ENCODE measurements at regions not wholly inside any gene's neighbourhood (a gene's known extent, or its start where the extent isn't known, plus 50 kb on each side); places are given as distances from the start of the nearest gene placed in this dataset.

DNA sequence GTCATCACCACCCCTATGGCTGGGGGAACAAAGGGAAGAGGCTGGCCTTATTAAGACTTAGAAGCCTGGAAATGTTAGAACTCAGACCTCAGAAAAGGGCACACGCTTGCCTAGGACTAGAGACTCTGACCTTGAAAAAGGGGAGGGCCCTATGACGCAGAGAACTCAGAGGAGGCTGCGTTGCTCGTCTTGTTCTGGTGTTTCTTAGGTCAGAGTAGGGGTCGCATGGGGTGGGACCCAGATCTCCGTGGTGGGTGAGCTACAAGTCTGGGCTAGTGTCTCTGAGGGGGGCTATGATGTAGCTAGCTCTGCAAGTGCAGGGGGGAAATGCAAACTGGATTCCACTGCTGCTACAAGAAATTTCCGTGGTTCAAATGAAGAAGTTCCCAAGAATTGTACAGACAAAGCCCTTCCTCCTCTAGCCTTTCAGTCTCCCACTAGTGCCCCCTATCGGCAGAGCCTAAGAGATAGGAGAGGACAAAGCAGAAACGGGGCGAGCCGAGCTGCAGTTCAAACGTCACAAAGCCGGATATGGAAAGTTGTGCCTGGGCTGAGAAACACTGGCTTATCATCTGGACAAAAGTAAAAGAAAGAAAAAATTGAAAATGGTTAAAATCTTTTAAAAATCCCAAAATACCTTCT lies 392.9 kb upstream of the ROBO2 start:
- no peak for DNase-seq

DNA sequence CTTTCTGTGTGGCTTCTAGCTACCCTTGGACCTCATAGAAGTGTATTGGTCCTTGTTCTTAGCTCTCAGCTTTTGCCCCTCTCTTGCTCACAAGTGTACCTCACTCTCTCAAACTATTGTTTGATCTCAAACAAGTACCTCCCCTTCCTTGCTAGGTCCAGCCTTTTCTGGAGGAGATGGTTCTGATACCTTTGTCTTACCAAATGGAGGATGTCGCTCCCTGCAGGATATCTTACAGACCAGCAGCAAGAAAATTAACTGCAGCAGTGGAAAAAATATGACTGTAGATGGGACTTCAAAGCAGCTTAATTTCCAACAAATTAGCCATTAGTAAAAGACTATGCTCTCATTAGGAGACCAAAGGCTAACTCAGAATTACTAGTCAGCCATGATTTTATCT lies 388.1 kb upstream of the ROBO2 start:
- no peak for DNase-seq

DNA sequence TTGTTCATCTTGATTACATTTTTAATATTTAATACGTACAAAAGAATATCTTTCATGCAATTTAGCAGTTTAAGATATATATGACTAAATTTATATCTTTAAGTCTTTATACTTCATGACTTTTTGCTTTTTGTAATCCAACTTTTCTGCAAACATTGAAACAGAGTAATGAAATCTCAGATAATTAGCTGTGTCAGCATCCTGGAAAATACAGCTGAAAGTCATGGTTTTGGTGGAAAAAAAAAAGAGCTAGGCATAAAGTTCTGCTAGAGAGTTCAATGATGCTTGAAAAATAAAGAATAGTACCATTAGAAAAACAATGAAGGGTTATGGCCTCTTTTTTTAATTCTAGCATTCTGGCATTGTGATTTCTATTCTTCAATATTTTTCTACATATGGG lies 387.4 kb upstream of the ROBO2 start:
- no peak for DNase-seq

DNA sequence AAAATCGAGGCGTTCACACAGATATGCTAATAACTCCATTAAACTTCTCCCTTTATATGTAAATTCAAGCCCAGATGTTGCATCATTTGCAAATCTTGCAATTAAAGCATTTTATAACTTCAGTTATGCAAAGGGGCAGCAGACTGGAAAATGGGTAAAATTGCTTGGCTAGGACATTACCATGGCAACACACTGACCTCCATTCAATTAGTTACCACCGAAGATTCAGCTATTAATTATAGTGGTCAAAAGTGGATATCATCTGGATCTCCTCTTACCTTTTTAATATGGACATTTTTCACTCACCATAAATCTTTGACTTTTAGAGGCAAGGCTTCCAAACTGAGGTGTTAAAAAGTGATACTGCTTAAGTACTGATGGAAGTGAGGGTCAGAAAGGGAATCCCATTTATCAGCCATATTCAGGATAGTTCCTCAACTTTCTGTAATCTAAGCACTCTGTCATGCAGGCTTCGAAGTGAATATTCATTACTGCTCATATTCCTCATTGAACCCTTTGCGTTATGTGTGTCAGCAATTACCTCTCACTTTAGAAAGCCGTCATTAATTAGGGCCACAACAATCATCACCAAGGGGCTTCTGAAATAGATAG lies 386.2 kb upstream of the ROBO2 start:
- DNase-seq = no peak

DNA sequence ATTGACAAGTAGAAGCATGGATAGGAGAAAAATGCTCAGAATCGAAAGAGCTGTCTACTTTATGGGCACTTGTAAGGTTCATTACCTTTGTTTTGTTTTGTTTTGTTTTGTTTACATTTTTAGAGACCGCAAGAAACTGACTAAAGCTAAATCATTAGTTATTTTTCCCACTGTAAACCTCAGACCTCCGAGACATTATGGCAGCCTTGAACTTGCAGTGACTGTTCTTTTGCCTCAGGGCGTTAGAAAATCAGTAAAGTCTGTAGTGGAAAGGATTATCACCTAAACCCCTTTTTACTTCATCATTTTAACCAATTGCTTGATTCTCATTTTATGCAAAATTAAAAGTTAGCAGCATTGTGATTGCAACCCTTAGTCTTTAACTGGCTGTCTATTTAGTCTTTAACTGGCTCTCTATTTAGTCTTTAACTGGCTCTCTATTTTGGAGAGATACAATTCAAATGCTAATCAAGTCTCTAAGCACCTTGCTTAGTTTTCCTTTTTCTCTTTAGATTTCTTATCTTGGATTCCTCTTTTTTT lies 383.3 kb upstream of the ROBO2 start:
- no peak for DNase-seq

DNA sequence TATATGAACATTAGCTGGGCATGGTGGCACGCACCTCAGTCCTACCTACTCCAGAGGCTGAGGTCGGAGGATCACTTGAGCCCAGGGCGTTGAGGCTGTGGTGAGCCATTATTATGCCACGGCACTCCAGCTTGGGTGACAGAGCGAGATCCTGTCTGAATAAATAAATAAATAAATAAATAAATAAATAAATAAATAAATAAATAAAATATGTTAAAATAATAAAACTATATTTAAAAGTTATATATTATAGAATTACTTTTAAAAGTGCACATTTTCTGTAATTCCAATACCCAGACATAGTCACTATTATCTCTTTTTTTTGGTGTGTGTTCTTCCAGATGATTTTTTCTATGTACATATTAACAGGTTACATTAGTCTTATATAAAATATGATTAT lies 382.0 kb upstream of the ROBO2 start:
- no peak for DNase-seq

DNA sequence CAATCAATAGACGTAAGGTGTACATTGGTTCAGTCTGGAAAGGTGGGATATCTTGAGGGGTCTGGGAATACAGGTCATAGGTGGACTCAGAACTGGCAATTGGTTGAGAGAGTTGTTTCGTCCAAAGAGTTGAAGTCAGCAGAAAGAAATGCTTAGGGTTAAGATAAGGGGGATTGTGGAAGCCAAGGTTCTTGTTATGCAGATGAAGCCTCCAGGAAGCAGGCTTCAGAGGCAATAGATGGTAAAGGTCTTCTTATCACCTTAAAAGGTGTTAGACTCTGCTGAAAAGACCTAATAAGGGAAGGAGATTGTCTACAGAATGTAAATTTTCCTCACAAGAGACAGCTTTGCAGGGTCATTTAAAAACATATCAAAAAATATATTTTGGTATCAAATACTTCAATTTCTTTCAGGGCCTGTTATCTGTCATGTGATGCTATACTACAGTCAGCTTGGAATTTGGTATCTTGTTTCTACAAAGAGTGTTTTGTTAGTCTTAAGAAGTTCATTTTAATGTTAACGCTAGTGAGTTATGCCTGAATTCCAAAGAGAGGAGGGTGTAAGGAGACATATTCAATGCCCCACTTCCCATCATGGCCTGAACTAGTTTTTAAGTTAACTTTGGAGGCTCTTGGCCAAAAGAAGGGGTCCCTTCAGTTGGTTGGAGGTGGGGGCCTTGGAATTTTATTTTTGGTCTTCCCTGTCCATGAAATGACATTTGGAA lies 378.2 kb upstream of the ROBO2 start:
- DNase-seq = no peak

DNA sequence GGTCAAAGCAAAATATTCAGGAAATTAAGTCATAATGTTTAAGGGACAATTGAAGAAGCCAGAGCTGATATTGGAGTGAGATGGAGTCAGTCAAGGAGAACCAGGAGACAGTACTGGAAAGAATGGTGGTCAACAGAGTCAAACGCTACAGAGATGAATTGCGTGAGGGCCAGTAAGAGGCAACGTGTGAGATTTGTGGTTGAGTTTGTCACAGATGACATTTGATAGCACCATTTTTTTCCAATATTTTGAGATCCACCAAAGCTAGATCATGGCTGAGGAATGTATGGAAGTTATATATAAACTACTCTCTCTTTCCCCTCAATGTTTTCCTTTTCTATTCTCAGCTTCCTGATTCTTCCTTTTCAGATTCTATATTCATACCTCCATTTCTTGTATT lies 375.1 kb upstream of the ROBO2 start:
- DNase-seq = no peak

DNA sequence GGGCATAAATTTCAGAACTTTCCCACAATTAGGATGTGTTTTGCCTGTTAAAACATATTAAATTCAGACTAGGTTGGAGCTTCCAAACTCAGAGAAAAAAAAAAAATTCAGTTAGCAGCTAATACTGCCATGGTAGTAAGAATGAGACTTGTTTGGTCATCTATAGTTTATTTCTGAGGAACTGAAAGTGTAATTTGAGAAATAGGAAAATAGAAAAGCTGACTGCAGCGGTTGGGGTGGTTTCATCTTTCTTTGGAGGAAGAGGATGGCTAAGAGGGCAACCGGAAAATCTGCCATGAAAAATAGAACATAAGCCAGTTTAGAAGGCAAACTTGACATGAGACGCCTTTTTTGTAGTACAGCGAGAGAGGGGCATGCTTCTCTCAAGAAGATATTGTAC lies 371.2 kb upstream of the ROBO2 start:
- no peak for DNase-seq

DNA sequence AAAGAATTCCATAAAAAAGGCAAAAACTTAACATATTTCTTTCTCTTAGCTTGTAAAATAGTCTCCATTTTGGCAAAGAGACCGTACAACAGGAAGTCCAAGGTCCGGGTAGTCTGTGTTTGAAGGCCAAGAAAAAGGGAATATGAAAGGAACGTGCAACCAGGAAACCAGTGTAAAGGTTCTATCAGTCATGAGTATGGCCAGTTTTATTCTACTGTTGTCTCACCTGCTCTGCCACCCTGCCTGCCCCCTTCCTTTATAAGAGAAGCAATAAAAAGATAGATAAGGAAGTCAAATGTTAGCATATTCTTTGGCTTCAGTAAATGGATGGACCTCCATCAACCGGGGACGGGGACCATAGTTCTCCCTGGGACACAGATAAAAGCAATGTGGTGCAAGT lies 370.6 kb upstream of the ROBO2 start:
- no peak for DNase-seq

DNA sequence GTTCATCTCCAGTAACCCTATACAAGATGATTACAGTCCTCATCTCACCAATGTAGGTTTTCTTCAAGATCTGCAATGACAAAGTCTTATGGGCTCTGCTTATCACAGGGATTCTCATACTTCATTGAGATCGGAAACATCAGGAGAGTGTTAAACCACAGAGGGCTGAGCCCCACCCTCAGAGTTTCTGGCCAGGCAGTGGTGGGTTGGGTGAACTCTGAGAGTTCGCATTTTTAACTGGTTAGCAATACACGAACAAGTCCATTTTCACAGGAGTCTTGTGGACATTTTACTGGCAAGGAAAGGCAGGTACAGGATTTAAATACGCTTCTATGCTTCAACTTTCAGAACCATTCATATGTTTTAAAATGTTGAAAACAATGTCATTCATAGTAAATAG lies 366.7 kb upstream of the ROBO2 start:
- no peak for DNase-seq

DNA sequence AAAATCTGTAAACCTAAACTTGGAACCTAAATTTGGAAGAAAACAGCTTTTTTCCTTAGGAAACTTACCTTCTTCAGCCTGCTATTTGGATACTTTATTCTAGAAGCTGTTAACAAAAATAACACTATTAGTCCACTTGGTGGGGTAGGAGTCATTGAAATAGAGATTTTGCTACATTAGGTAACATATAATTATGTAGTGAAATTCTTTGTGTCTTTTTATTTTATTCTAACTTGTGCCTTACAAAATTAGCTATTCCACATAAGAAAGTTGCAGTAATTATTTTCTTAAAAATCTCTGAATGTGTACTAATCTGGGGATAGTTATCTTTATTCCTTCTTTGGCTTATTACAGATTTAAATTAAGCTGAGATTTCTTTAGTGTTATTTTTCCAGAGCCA lies 360.4 kb upstream of the ROBO2 start:
- DNase-seq = no peak

DNA sequence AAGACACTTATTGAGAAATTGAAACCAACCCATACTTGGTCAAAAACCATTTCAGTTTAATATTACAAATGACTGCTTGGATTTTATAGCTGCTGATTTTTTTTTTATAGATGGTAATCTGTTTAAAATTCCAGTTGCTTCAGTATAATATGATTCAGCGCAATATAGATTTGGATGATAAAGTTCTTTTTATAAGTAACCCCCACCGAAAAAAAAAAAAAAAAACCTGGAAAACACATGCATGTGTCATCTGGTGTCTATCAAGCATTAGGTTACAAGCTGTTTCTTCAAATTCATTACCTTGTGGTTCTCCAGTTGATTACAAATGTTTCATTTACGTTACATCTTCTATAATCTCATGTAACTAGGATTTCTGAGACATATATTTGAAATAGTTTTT lies 356.6 kb upstream of the ROBO2 start:
- no peak for DNase-seq

DNA sequence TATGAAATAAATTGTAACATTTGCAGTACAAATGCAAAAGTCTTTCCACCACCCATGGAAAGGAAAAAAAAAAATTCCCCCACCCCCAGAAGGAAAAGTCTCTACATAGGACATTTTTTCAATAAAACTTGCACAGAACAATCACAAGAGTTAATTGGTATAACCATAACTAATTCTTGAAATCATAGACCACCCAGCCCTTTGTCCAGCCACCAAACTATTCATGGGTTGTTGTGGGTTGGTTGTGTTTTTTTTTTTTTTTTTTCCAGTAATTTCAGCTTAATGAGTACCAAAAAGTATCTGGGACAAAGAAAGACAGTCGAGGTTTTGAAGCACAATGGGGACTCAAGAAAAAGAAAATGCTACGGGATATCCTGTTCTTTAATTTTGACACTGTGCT lies 355.0 kb upstream of the ROBO2 start:
- DNase-seq = no peak

DNA sequence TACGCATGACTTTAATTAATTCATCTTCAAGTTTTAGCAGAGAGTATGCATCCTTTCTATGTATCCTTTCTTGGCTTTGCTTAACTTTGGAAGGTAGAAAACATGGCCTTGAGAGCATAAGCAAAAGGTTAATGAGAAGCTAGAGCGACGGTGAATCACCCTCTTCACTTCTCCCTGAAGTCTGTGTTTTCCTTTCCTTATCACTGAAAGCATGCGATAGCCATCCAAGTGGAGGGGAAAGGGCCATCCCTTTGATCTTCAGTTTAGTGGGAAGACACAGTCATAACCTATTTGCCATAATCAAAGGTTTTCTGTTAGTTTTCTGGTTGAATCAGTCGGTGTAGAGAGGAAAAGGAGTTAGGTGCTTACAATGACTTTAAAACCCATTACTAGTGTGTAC lies 354.0 kb upstream of the ROBO2 start:
- DNase-seq = no peak

DNA sequence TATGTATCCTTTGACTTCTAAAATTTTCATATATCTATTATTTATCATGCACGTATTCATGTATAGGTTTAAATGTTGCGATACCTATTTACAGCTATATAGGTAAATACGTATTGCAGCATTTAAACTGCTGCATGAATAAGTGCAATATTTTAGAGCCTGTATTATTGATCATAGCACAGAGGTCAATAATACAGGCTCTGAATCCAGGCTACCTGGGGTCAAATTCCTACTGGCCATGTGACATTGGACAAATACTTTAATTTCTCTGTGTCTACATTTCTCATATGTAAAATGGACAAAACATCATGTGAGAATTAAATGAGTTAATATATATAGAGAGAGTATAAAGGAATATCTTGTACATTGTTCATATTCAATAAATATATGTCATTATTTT lies 352.9 kb upstream of the ROBO2 start:
- DNase-seq = no peak

DNA sequence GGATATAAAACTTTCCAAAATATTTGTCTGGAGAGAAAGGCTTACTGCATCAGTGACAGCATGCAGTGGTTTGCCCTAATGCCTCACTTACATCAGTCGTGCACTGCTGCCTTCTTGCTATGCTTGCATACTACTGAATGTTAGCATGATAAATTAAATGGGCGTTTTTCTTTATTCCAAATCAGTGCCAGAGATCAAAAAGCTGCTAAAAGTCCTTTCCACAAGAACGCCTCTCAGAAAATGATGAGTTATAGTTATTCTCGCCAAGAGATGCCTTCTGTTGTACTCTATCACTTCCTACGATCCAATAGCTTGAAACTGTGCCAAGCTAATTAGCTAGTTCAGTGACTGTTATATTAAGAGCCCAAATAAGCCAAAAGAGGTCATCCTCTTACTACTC lies 345.8 kb upstream of the ROBO2 start:
- no peak for DNase-seq

DNA sequence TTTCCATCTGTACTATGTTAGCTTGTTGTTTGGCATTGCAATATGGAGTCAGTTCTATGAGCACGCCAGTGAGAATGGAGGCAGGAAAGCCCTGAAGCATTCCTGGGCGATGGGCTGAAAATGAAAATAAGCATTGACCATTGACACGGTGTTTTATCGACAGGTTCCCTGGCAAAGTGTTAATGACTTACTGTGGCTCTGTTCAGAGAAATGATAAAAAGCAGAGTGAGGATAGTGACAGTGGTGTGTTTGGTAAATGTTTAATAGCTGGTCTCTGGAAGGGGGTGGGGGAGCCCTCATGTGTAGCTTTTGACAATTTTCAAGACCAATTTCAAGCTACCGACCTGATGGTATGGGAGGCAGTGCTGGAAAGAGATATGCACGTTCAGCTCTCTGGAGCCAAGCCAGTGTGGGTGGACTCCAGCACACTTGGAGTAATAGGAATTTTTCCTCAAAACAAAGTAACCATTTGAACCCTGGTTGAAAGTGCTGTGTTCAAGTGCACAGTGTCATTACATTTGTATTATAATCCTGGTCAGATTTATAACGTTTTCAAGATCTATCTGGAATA lies 341.7 kb upstream of the ROBO2 start:
- no peak for DNase-seq

DNA sequence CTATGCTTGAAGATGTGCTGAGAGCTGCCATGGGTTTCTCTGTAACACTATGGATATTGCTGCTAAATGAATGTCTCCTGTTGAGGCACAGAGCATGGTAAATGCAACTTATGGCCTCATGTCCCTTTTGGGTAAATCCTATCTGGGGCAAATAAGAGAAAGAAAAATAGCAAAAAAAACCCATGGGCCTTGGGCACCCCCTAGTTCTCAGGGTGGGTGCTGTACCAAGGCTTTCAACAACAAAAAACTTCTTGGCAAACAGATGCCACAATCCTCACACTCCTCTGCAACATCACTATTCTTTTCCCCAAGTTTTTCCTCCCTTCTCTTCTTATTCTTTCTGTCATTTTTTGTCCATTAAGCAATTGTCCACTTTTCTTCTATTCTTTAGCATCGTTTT lies 340.1 kb upstream of the ROBO2 start:
- no peak for DNase-seq

DNA sequence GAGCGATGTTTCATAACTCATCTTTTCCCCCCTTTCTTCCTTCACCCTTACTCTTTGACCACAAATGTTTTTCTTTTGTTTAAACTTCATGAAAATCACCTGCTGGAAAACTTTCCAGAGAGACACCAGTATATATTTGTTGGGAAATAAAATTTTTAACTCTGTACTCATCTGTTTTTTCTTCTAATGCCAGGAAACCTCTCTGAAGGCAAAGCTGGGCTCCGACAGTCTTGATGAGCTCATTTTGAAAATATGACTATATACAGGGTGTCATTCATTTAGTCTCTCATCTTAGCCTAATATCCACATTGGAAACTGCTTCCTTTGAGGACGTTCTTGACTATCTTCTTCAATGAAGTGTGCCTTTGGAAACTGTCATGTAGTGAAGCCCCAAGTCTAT lies 339.6 kb upstream of the ROBO2 start:
- DNase-seq = no peak

DNA sequence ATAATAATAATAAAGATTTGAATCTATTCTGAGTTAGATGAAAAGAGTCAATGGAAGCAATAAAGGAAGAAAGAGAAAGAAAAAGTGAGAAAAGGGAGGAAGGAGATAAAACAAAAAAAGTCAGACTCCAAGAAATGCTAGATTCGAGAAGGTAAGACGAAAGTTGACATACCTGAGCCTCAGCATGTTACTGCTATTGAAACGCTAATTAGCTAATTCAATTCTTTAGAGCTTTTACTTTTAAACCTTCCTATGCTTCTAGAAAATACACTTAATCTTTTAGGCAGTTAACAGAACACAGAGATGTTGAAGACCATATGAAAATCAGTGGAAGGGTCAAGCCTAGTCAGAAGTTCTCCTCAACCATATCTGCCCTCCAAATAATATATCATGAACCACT lies 337.2 kb upstream of the ROBO2 start:
- no peak for DNase-seq

DNA sequence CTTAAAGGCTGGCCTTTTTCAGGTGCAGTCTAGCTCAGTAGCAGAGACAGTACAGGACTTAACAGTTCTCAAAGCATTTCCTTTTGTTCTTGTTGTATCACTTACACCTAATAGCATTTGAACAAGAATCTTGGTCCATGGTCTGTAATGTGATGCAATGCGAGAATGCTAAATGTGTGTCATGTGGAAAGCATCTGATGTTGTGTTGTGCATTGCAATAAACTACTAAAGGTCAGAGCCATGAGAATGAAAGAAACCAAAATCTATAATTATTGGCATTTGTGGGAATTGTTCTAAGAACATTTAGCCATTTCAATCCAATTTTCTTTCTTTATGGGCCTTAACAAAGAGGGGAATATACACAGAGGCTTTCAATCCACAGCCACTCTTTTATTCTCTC lies 324.5 kb upstream of the ROBO2 start:
- DNase-seq = no peak

DNA sequence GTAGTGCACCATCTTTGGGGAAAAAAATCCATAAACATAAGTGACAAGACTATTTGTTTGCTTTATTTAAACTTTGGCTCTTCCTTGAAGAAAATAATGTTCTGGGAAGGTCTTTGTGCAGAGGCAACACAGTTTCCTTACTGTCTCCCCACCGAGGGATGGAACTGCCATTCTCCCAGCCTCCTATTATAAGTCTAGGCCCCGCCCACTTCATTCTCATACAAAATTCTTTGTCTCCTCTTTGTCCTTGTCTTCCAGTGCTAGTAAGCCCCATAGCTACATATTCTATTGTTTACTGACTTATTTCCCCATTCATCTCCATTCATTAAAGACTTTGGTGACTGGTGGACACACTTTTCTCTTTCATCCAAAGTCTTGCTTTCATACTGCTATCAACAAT lies 316.5 kb upstream of the ROBO2 start:
- DNase-seq = no peak

DNA sequence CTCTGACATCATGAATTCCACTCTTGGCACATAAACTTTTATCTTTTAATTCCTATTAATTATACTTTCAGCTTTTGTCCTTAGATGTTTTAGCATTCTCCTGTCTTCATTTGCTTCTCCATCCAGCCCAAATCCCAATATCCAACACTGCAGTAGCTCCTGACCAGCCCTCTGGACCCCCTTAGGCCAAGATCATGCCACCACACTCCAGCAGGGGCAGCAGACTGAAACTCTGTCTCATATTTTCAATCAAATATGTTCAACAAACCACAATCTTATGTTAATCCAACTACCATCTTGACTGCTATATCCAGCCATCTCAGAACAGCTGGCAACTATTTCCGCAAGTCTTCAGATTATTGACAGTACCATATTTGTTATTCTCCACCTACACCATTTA lies 315.8 kb upstream of the ROBO2 start:
- no peak for DNase-seq
